Activated CD8-positive, alpha-beta T cell treated with anti-CD3 and anti-CD28 coated beads for 36 hours (primary cell): ENCODE measurements at regions not wholly inside any gene's neighbourhood (a gene's known extent, or its start where the extent isn't known, plus 50 kb on each side); places are given as distances from the start of the nearest gene placed in this dataset.

ENCODE experiments used
- ATAC-seq: fragments of 200-7000 bp; cut with Tn5 transposase; one replicate; pipeline ENCODE4 v1.10.0; 2021; ENCODE audit warnings: mild to moderate bottlenecking, moderate library complexity
- CTCF ChIA-PET: fragments of 350-600 bp; sonication (Branson Sonifier 250); formaldehyde crosslinking; loops from one replicate; lab custom pipeline; 2021; ENCODE audit warnings: antibody characterized with exemption; lab: Charles Lee
- POLR2A ChIA-PET: fragments of 350-600 bp; sonication (Branson Sonifier 250); formaldehyde crosslinking; loops from one replicate; lab custom pipeline; 2021; ENCODE audit warnings: antibody characterized with exemption; lab: Charles Lee
- DNase-seq: peaks from one replicate; pipeline ENCODE4 v3.0.0-alpha.2; 2020
- H3K27ac Mint-ChIP-seq: one replicate; pipeline ENCODE4 v1.8.0; 2021; ENCODE audit warnings: mild to moderate bottlenecking, mixed read lengths
- H3K27me3 Mint-ChIP-seq: one replicate; pipeline ENCODE4 v1.8.0; 2021; ENCODE audit warnings: mixed read lengths
- H3K36me3 Mint-ChIP-seq: one replicate; pipeline ENCODE4 v1.8.0; 2021; ENCODE audit warnings: low read depth, mixed read lengths
- H3K4me1 Mint-ChIP-seq: one replicate; pipeline ENCODE4 v1.8.0; 2021; ENCODE audit warnings: low read depth, mixed read lengths
- H3K4me3 Mint-ChIP-seq: one replicate; pipeline ENCODE4 v1.8.0; 2021; ENCODE audit warnings: mild to moderate bottlenecking, moderate library complexity, mixed read lengths
- H3K9me3 Mint-ChIP-seq: one replicate; pipeline ENCODE4 v1.8.0; 2021; ENCODE audit warnings: mixed read lengths
- CTCF ChIP-seq: fragments of 200-600 bp; IDR thresholded peaks from one replicate; pipeline ENCODE4 v1.8.0; 2022; ENCODE audit warnings: antibody characterized with exemption, mild to moderate bottlenecking
- intact Hi-C: fragments of 100-400 bp; cut with micrococcal nuclease; formaldehyde crosslinking; loops from one replicate; pipeline ENCODE4 v1.10.0; 2022

- ChIA-PET CTCF (no interaction called here), POLR2A (no interaction called here)
- ATAC-seq (no peak), DNase-seq (no peak)
- intact Hi-C loops: loop anchor here (10.0 kb wide), 1 partner anchor 118 kb away; no protein-coding TSS in a partner anchor
- Mint-ChIP-seq H3K27ac (no peak overlapping the region), H3K9me3 (no peaks in the 10 kb centered on the region), H3K36me3 (no peaks in the 10 kb centered on the region), H3K4me1 (peaks cover 16% of the 10 kb centered on the region), H3K4me3 (no peak overlapping the region), H3K27me3 (no peaks in the 10 kb centered on the region)
- no peak for TF ChIP-seq CTCF
These were observed 105.8 kb upstream of the RPS6KA3 start for GRCh38 chrX:20372533-20372932.

- POLR2A ChIA-PET: no interaction called here
- H3K4me1 Mint-ChIP-seq: peaks cover 6% of the 10 kb centered on the region
- no peak overlapping the region for H3K27ac Mint-ChIP-seq
- H3K4me3 Mint-ChIP-seq: no peak overlapping the region
- no peaks in the 10 kb centered on the region for H3K27me3 Mint-ChIP-seq
- ATAC-seq (no peak), DNase-seq (no peak)
- no peaks in the 10 kb centered on the region for H3K9me3 Mint-ChIP-seq
- TF ChIP-seq CTCF: no peak
- intact Hi-C loops: no loop called here
- H3K36me3 Mint-ChIP-seq: no peaks in the 10 kb centered on the region
- CTCF ChIA-PET: no interaction called here
These were observed 102.8 kb upstream of the RPS6KA3 start for GRCh38 chrX:20369468-20369867.

GRCh38 chrX:20364238-20364637 is 97.5 kb upstream of the RPS6KA3 start:
- CTCF ChIA-PET: no interaction called here
- Mint-ChIP-seq H3K27me3 (no peaks in the 10 kb centered on the region), H3K9me3 (no peaks in the 10 kb centered on the region), H3K4me3 (no peak overlapping the region), H3K4me1 (no peaks in the 10 kb centered on the region), H3K36me3 (no peaks in the 10 kb centered on the region), H3K27ac (no peak overlapping the region)
- intact Hi-C loops: no loop called here
- DNase-seq: no peak
- POLR2A ChIA-PET: interaction anchor here (0.7 kb wide), 1 partner anchor 98 kb away, joined by 3 read pairs; no protein-coding TSS in a partner anchor
- ATAC-seq: no peak
- no peak for TF ChIP-seq CTCF

- H3K4me3 Mint-ChIP-seq: no peak overlapping the region
- H3K9me3 Mint-ChIP-seq: no peaks in the 10 kb centered on the region
- intact Hi-C loops: no loop called here
- ATAC-seq (no peak), DNase-seq (no peak)
- H3K27me3 Mint-ChIP-seq: no peaks in the 10 kb centered on the region
- ChIA-PET CTCF (no interaction called here), POLR2A (no interaction called here)
- no peaks in the 10 kb centered on the region for H3K4me1 Mint-ChIP-seq
- H3K27ac Mint-ChIP-seq: no peak overlapping the region
- no peak for TF ChIP-seq CTCF
- no peaks in the 10 kb centered on the region for H3K36me3 Mint-ChIP-seq
These were observed 96.6 kb upstream of the RPS6KA3 start for GRCh38 chrX:20363275-20363674.

- H3K4me3 Mint-ChIP-seq: no peak overlapping the region
- ATAC-seq (no peak), DNase-seq (no peak)
- no peak overlapping the region for H3K27ac Mint-ChIP-seq
- POLR2A ChIA-PET: no interaction called here
- no peaks in the 10 kb centered on the region for H3K27me3 Mint-ChIP-seq
- no peak for TF ChIP-seq CTCF
- H3K9me3 Mint-ChIP-seq: no peaks in the 10 kb centered on the region
- H3K4me1 Mint-ChIP-seq: no peaks in the 10 kb centered on the region
- intact Hi-C loops: no loop called here
- no peaks in the 10 kb centered on the region for H3K36me3 Mint-ChIP-seq
- CTCF ChIA-PET: no interaction called here
These were observed 95.9 kb upstream of the RPS6KA3 start for GRCh38 chrX:20362268-20363267.
